MCF 10A (cell line): ENCODE measurements at regions not wholly inside any gene's neighbourhood (a gene's known extent, or its start where the extent isn't known, plus 50 kb on each side); places are given as distances from the start of the nearest gene placed in this dataset.
A peak's percentile ranks its signal among the peaks of the same experiment; 100 is the strongest.

ENCODE experiments used
- BruUV-seq: library from RNA; stranded (reverse); fragments of 400-500 nt; replicated peaks from 2 replicates; lab custom pipeline; 2021; lab: Mats Ljungman, UMichigan
- CTCF ChIA-PET: fragments of 300-600 bp; sonication (Branson Sonifier 250); formaldehyde crosslinking; extraction: SDS; loops from one replicate; lab custom pipeline; 2021; ENCODE audit warnings: antibody characterized with exemption, inconsistent platforms; lab: Yijun Ruan, JAX
- POLR2A ChIA-PET: fragments of 300-600, 350-650 bp; sonication (Branson Sonifier 250); formaldehyde crosslinking; extraction: SDS; loops from one replicate; lab custom pipeline; 2020; ENCODE audit warnings: antibody characterized with exemption, inconsistent platforms; lab: Yijun Ruan, JAX
- DNase-seq: peaks from one replicate; pipeline ENCODE4 v3.0.0-alpha.2; 2018; ENCODE audit not compliant: unreplicated experiment
- H3K27ac Mint-ChIP-seq: one replicate; pipeline ENCODE4 v1.8.0; 2022; ENCODE audit warnings: mild to moderate bottlenecking, low read depth, mixed read lengths; ENCODE audit not compliant: unreplicated experiment
- H3K27me3 Mint-ChIP-seq: one replicate; pipeline ENCODE4 v1.8.0; 2022; ENCODE audit warnings: mixed read lengths; ENCODE audit not compliant: insufficient read depth, unreplicated experiment
- H3K36me3 Mint-ChIP-seq: one replicate; pipeline ENCODE4 v1.8.0; 2022; ENCODE audit warnings: mild to moderate bottlenecking, moderate library complexity, mixed read lengths; ENCODE audit not compliant: insufficient read depth, unreplicated experiment
- H3K4me1 Mint-ChIP-seq: one replicate; pipeline ENCODE4 v1.8.0; 2022; ENCODE audit warnings: mixed read lengths; ENCODE audit not compliant: insufficient read depth, unreplicated experiment
- H3K4me3 Mint-ChIP-seq: one replicate; pipeline ENCODE4 v1.8.0; 2022; ENCODE audit warnings: mild to moderate bottlenecking, moderate library complexity, mixed read lengths; ENCODE audit not compliant: unreplicated experiment
- H3K9me3 Mint-ChIP-seq: one replicate; pipeline ENCODE4 v1.8.0; 2022; ENCODE audit warnings: mixed read lengths; ENCODE audit not compliant: unreplicated experiment
- intact Hi-C: fragments of 100-400 bp; cut with micrococcal nuclease; formaldehyde crosslinking; loops from 2 replicates; pipeline ENCODE4 v1.14.1; 2022
- TF ChIP-seq, protein P1 (sequence below): fragments of 200-600 bp; IDR thresholded peaks from one replicate; pipeline ENCODE4 v1.8.0; 2022; ENCODE audit warnings: antibody characterized with exemption, mild to moderate bottlenecking; ENCODE audit not compliant: unreplicated experiment

DNA sequence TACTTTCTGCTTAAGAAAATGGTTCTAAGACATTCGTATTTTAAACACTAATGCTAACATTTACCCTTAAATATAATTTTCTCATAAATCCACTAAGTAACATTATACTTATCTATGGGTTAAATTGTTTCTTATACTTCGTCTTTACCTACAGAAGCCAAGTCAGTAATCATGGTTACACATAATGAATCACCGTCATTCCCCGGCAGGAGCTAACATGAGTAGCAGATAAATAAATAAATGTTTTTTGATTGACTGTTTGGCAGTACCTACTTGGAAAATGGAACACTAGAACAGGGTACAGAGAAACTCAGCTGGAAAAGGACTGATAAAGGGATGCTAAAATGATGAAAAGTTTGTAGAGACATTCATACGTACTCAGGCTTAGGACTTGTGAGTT is 430.4 kb downstream of the ACTRT1 start:
- Mint-ChIP-seq H3K27ac (no peak overlapping the region), H3K27me3 (no peaks in the 10 kb centered on the region), H3K4me3 (no peak overlapping the region), H3K9me3 (peaks cover 22% of the 10 kb centered on the region), H3K36me3 (no peaks in the 10 kb centered on the region), H3K4me1 (no peaks in the 10 kb centered on the region)
- TF ChIP-seq, protein P1, sequence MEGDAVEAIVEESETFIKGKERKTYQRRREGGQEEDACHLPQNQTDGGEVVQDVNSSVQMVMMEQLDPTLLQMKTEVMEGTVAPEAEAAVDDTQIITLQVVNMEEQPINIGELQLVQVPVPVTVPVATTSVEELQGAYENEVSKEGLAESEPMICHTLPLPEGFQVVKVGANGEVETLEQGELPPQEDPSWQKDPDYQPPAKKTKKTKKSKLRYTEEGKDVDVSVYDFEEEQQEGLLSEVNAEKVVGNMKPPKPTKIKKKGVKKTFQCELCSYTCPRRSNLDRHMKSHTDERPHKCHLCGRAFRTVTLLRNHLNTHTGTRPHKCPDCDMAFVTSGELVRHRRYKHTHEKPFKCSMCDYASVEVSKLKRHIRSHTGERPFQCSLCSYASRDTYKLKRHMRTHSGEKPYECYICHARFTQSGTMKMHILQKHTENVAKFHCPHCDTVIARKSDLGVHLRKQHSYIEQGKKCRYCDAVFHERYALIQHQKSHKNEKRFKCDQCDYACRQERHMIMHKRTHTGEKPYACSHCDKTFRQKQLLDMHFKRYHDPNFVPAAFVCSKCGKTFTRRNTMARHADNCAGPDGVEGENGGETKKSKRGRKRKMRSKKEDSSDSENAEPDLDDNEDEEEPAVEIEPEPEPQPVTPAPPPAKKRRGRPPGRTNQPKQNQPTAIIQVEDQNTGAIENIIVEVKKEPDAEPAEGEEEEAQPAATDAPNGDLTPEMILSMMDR, result no peak
- ChIA-PET CTCF (no interaction called here), POLR2A (interaction anchor here (0.7 kb wide), 1 partner anchor 68 kb away, joined by 3 read pairs; no protein-coding TSS in a partner anchor)
- DNase-seq, result peak; percentile 33
- intact Hi-C loops, result no loop called here
- no TSS peak for BruUV-seq

DNA sequence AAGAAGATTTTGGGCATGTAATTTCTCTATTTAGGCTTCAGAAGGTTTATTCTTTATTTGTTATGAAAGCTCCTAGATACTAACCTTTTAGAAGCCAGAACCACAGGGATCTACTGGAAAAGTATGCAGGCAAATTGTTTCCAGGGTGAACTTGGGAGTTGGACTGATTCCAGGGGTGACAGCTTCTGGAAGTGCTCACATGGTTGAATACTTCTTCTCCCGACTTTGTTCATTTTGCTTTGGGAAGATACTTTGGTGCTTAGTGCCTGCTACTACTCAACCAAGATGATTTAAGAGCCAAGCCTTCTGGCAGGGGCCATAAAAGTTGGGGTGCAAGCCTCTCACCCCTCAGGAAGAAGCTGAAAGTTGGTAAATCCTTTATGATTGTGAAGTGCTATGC is 445.6 kb downstream of the ACTRT1 start:
- H3K36me3 Mint-ChIP-seq, result no peaks in the 10 kb centered on the region
- H3K27ac Mint-ChIP-seq, result no peak overlapping the region
- no peaks in the 10 kb centered on the region for H3K27me3 Mint-ChIP-seq
- BruUV-seq, result no TSS peak
- TF ChIP-seq, protein P1, result no peak
- POLR2A ChIA-PET, result no interaction called here
- CTCF ChIA-PET, result no interaction called here
- DNase-seq, result no peak
- intact Hi-C loops, result no loop called here
- H3K4me3 Mint-ChIP-seq, result no peak overlapping the region
- H3K4me1 Mint-ChIP-seq, result no peaks in the 10 kb centered on the region
- H3K9me3 Mint-ChIP-seq, result no peaks in the 10 kb centered on the region

- no peak overlapping the region for H3K27ac Mint-ChIP-seq
- H3K36me3 Mint-ChIP-seq, result no peaks in the 10 kb centered on the region
- H3K4me3 Mint-ChIP-seq, result no peak overlapping the region
- H3K4me1 Mint-ChIP-seq, result no peaks in the 10 kb centered on the region
- H3K9me3 Mint-ChIP-seq, result peaks cover 11% of the 10 kb centered on the region
- CTCF ChIA-PET, result no interaction called here
- BruUV-seq, result no TSS peak
- no peaks in the 10 kb centered on the region for H3K27me3 Mint-ChIP-seq
- intact Hi-C loops, result no loop called here
- DNase-seq, result no peak
- POLR2A ChIA-PET, result no interaction called here
- TF ChIP-seq, protein P1, result no peak
These were observed 455.3 kb downstream of the ACTRT1 start for GRCh38 chrX:127596882-127597281.

DNA sequence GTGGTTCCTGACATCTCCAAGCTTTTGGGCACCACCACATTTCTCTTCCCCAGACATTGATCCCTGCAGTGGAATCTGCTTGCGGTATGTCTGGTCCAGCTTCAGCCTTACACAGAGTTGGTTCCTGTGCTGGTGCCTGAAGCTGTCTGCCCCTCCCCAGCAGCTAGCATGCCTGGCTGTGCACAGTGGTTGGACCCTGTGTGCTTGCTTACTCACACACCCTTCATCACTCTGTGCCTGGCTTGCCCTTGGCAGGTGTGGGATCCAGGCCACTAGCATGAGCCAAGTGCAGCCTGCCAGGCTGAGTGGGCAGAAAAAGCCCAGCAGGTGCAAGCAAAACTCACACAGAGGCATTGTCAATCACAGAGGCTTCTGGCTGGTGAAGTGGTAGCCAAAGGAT is 473.8 kb downstream of the ACTRT1 start:
- CTCF ChIA-PET, result no interaction called here

More for the DNA sequence above, 473.8 kb downstream of the ACTRT1 start:
- TF ChIP-seq, protein P1, result no peak
- Mint-ChIP-seq H3K4me3 (no peak overlapping the region), H3K4me1 (no peaks in the 10 kb centered on the region), H3K27me3 (no peaks in the 10 kb centered on the region), H3K27ac (no peak overlapping the region), H3K9me3 (peaks cover 33% of the 10 kb centered on the region), H3K36me3 (peaks cover 4% of the 10 kb centered on the region)
- intact Hi-C loops, result no loop called here
- no TSS peak for BruUV-seq
- no peak for DNase-seq
- POLR2A ChIA-PET, result interaction anchor here (0.6 kb wide), 1 partner anchor 1660 kb away, joined by 3 read pairs; no protein-coding TSS in a partner anchor
